ENCODE measurements at regions not wholly inside any gene's neighbourhood (a gene's known extent, or its start where the extent isn't known, plus 50 kb on each side); places are given as distances from the start of the nearest gene placed in this dataset.

GRCh38 chr10:118234683-118235082 is 107.4 kb downstream of the FAM204A start:
- no peak for TF ChIP-seq CTCF (IDR thresholded peaks at IDR 0.05)
- no peak for TF ChIP-seq POLR2A (IDR thresholded peaks at IDR 0.05)
